ENCODE measurements at regions not wholly inside any gene's neighbourhood (a gene's known extent, or its start where the extent isn't known, plus 50 kb on each side); places are given as distances from the start of the nearest gene placed in this dataset.

- H3K9me3 Mint-ChIP-seq: peaks cover 11% of the 10 kb centered on the region
- no peak overlapping the region for H3K27ac Mint-ChIP-seq
- no peak overlapping the region for H3K4me3 Mint-ChIP-seq
- H3K27me3 Mint-ChIP-seq: peaks cover 22% of the 10 kb centered on the region
- H3K4me1 Mint-ChIP-seq (ENCODE audit: low read depth): no peaks in the 10 kb centered on the region
- DNase-seq: no peak
- H3K36me3 Mint-ChIP-seq (ENCODE audit: low read depth): no peaks in the 10 kb centered on the region
These were observed 106.5 kb downstream of the PRLHR start for GRCh38 chr10:118488710-118489497.

GRCh38 chr10:118485641-118486040, 109.8 kb downstream of the PRLHR start:
- H3K4me3 Mint-ChIP-seq: no peak overlapping the region

GRCh38 chr10:118484152-118484871, 111.1 kb downstream of the PRLHR start:
- Mint-ChIP-seq H3K4me1 (ENCODE audit: low read depth) (no peaks in the 10 kb centered on the region), H3K9me3 (no peaks in the 10 kb centered on the region), H3K4me3 (no peak overlapping the region), H3K27ac (no peak overlapping the region), H3K36me3 (ENCODE audit: low read depth) (no peaks in the 10 kb centered on the region), H3K27me3 (peaks cover 20% of the 10 kb centered on the region)
- no peak for DNase-seq

More at GRCh38 chr10:118485641-118486040, 109.8 kb downstream of the PRLHR start:
- peaks cover 21% of the 10 kb centered on the region for H3K27me3 Mint-ChIP-seq
- no peak overlapping the region for H3K27ac Mint-ChIP-seq
- no peaks in the 10 kb centered on the region for H3K4me1 Mint-ChIP-seq (ENCODE audit: low read depth)
- H3K36me3 Mint-ChIP-seq (ENCODE audit: low read depth): no peaks in the 10 kb centered on the region
- DNase-seq: no peak
- peaks cover 1% of the 10 kb centered on the region for H3K9me3 Mint-ChIP-seq

GRCh38 chr10:118483496-118483895, 112.0 kb downstream of the PRLHR start:
- Mint-ChIP-seq H3K27me3 (peaks cover 20% of the 10 kb centered on the region), H3K4me1 (ENCODE audit: low read depth) (no peaks in the 10 kb centered on the region), H3K9me3 (no peaks in the 10 kb centered on the region), H3K27ac (no peak overlapping the region), H3K36me3 (ENCODE audit: low read depth) (no peaks in the 10 kb centered on the region), H3K4me3 (no peak overlapping the region)
- no peak for DNase-seq

GRCh38 chr10:118482393-118483331, 112.8 kb downstream of the PRLHR start:
- Mint-ChIP-seq H3K4me1 (ENCODE audit: low read depth) (no peaks in the 10 kb centered on the region), H3K4me3 (no peak overlapping the region), H3K27me3 (peaks cover 20% of the 10 kb centered on the region), H3K36me3 (ENCODE audit: low read depth) (no peaks in the 10 kb centered on the region), H3K9me3 (no peaks in the 10 kb centered on the region), H3K27ac (no peak overlapping the region)
- no peak for DNase-seq

DNA sequence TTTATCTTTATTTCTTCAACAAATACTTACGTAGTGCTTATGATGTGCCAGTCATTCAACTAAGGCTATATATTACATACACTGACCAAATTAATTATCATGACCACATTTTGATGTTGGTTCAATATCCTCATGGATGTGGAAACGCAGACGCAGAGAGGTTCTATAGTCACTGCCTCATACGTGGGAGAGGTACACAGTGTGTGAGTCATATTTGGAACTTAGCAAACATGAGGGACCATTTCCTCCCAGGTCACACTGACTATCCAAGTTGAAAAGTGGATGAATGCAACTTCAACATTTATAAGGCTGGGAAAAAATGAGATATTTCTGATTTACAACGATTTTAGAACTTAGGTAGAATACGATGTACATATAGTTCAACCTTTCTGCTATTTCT, 113.6 kb downstream of the PRLHR start:
- Mint-ChIP-seq H3K4me1 (ENCODE audit: low read depth) (no peaks in the 10 kb centered on the region), H3K9me3 (no peaks in the 10 kb centered on the region), H3K36me3 (ENCODE audit: low read depth) (no peaks in the 10 kb centered on the region), H3K27me3 (peaks cover 20% of the 10 kb centered on the region), H3K27ac (no peak overlapping the region), H3K4me3 (no peak overlapping the region)
- no peak for DNase-seq

DNA sequence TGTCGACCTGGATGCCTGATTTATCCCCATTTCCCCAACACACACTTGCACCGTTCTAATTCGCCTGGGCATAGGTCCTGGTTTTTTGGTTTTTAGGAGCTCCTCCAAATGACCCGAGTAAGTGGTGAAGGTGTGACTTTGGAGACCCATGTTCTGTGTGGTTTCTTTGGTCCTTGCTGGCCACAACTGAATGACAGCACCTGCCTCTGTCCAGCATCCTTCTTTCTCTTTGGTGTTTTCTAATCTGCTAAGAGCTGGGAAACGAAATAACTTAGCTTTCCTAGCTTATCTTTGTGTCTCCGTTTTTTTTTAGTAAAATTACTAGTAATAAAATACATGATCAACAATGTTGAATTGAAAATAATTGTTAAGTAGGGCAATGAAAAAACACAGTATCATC, 120.2 kb downstream of the PRLHR start:
- H3K4me1 Mint-ChIP-seq (ENCODE audit: low read depth): no peaks in the 10 kb centered on the region
- H3K36me3 Mint-ChIP-seq (ENCODE audit: low read depth): no peaks in the 10 kb centered on the region
- H3K27ac Mint-ChIP-seq: no peak overlapping the region
- H3K9me3 Mint-ChIP-seq: no peaks in the 10 kb centered on the region
- no peak overlapping the region for H3K4me3 Mint-ChIP-seq
- DNase-seq: no peak
- H3K27me3 Mint-ChIP-seq: peaks cover 35% of the 10 kb centered on the region

DNA sequence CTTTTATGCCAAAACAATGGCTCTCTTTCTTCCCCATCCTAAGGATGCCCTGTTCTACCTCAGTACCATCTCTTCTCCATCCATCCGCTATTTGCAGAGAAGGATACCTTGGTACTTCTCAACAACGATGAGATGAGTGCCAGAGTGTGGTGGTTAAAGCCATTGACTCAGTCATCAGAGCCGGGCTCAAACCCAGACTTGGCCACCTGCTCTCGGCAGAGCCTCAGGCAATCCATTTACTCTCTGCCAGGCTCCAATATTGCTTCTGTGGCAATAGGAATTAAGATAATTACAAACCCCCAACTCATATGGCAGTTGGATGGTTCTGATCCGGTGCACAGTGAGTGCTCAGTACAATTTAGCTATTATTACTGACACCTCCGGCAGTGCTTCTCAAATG, 121.3 kb downstream of the PRLHR start:
- no peak overlapping the region for H3K27ac Mint-ChIP-seq
- DNase-seq: no peak
- H3K36me3 Mint-ChIP-seq (ENCODE audit: low read depth): no peaks in the 10 kb centered on the region
- H3K9me3 Mint-ChIP-seq: no peaks in the 10 kb centered on the region
- H3K4me3 Mint-ChIP-seq: no peak overlapping the region
- peaks cover 45% of the 10 kb centered on the region for H3K27me3 Mint-ChIP-seq
- H3K4me1 Mint-ChIP-seq (ENCODE audit: low read depth): no peaks in the 10 kb centered on the region

DNA sequence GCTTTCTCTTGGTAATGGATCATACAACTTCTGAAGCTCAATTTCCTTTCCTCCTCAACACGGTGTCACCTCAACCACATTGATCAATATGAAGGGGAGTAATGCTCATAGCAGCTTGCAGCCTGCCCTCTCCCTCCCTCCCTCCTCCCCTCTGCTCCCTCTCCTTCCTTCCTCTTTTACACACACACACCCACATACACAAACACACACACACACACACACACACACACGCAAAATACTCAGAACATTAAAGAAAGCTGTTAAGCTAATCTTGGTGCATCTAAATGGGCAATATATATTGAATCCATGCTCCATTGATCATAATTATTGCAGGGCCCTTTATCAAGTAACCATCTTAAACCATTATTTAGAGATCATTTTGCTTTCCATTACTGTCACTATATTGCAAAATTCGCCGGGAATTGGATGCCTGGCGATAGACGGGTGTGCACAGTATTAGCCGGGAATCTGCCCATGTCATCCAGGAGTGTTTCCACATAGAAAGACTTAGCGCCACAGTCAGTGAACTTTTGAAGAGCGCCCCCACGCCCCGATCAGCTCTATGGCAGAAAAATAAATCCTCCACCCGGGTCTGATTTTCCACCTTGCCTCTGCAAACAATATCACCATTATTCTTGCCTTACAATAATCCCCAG, 122.0 kb downstream of the PRLHR start:
- peaks cover 49% of the 10 kb centered on the region for H3K27me3 Mint-ChIP-seq
- H3K9me3 Mint-ChIP-seq: no peaks in the 10 kb centered on the region
- no peak for DNase-seq
- H3K4me3 Mint-ChIP-seq: no peak overlapping the region
- H3K27ac Mint-ChIP-seq: no peak overlapping the region
- no peaks in the 10 kb centered on the region for H3K36me3 Mint-ChIP-seq (ENCODE audit: low read depth)
- H3K4me1 Mint-ChIP-seq (ENCODE audit: low read depth): no peaks in the 10 kb centered on the region

DNA sequence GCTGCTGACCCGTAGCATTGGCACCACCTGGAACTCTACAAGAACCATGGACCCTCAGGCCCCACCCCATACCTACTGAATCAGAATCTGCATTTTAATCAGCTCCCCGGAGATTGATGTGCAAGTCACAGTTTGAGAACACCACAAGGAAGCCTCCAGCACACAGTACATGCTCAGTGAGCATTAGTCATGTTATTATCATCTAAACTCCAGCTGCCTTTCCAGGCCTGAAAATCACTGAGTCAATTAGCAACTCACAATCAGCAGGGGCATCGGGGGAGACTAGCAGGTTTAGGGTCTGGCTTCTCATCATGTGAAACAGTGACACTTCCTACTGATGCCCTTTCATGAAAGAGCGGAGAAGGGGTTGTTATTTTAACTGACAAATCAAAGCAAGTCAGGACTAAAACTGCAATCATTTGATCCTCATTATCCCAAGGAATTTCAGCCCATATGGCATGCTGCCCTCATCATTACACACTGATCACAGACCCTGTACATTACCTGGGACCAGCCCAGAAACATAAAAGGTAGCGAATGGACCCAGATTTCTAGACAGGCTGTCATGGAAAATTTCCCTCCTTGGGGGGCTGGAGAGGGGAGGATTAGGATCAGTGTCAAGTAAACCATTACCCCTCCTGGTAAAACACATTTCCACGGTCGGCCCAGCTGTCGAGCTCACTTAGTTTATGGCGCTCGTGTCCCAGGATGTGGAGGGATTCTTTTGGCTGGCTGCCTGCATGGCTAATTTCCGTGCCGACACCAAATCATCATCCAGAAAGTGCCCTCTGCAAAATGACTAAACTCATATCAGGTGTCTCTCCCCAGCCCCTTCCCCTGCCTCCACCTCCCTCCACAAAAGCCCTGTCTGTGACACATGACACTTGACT, 122.8 kb downstream of the PRLHR start:
- no peaks in the 10 kb centered on the region for H3K9me3 Mint-ChIP-seq
- H3K4me3 Mint-ChIP-seq: no peak overlapping the region
- H3K4me1 Mint-ChIP-seq (ENCODE audit: low read depth): no peaks in the 10 kb centered on the region
- no peak for DNase-seq
- no peak overlapping the region for H3K27ac Mint-ChIP-seq
- H3K36me3 Mint-ChIP-seq (ENCODE audit: low read depth): no peaks in the 10 kb centered on the region
- H3K27me3 Mint-ChIP-seq: peaks cover 52% of the 10 kb centered on the region

GRCh38 chr10:118471863-118472262, 123.6 kb downstream of the PRLHR start:
- no peak overlapping the region for H3K4me3 Mint-ChIP-seq
- H3K27ac Mint-ChIP-seq: no peak overlapping the region
- H3K27me3 Mint-ChIP-seq: peaks cover 55% of the 10 kb centered on the region
- no peaks in the 10 kb centered on the region for H3K36me3 Mint-ChIP-seq (ENCODE audit: low read depth)
- no peak for DNase-seq
- no peaks in the 10 kb centered on the region for H3K4me1 Mint-ChIP-seq (ENCODE audit: low read depth)
- H3K9me3 Mint-ChIP-seq: no peaks in the 10 kb centered on the region

DNA sequence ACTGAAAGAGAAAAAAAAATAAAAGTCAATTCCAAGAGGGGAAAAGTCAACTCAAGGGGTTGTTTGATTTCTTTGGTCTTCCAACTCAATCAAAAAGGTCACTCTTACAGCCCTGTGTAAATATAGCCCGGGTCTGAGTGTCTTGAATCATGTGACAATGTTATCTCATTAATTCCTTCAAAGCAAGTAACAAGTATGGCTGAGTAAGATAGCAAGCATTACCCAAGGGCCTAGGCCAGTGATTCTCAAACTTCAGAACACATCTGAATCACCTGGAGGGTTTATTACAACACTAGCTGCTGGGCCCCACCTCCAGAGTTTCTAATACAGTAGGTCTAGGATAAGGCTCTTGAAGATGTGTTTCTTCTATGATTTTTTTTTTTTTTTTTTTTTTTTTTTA, 125.0 kb downstream of the PRLHR start:
- Mint-ChIP-seq H3K27me3 (peaks cover 58% of the 10 kb centered on the region), H3K36me3 (ENCODE audit: low read depth) (no peaks in the 10 kb centered on the region), H3K4me1 (ENCODE audit: low read depth) (no peaks in the 10 kb centered on the region), H3K27ac (no peak overlapping the region), H3K9me3 (no peaks in the 10 kb centered on the region), H3K4me3 (no peak overlapping the region)
- DNase-seq: no peak

DNA sequence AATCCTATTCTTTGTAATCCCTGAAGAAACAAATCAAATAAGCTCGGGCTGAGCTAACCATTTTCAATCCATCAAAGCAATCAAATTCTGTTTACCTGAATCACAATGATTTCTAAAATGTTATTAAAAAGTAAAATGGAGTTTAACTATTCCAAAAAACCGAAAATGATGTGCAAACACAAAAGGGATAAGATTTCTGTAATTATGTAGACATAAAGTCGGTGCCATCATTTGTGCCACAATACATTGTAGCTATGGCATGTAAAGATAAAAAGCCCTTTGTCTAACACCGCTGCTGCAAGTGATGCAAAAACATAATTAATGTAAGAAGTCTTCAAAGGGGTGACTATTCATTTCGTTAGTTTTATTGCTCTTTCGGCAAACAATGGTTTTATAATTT, 125.1 kb upstream of the FAM204A start:
- Mint-ChIP-seq H3K36me3 (ENCODE audit: low read depth) (no peaks in the 10 kb centered on the region), H3K4me1 (ENCODE audit: low read depth) (no peaks in the 10 kb centered on the region), H3K4me3 (no peak overlapping the region), H3K9me3 (no peaks in the 10 kb centered on the region), H3K27ac (no peak overlapping the region), H3K27me3 (peaks cover 52% of the 10 kb centered on the region)
- DNase-seq: no peak

Data from activated T-cell treated with anti-CD3 and anti-CD28 coated beads, Interleukin-2, amount 50 U/mL, for 24 hours (primary cell).